ENCODE measurements at regions not wholly inside any gene's neighbourhood (a gene's known extent, or its start where the extent isn't known, plus 50 kb on each side); places are given as distances from the start of the nearest gene placed in this dataset.

DNA sequence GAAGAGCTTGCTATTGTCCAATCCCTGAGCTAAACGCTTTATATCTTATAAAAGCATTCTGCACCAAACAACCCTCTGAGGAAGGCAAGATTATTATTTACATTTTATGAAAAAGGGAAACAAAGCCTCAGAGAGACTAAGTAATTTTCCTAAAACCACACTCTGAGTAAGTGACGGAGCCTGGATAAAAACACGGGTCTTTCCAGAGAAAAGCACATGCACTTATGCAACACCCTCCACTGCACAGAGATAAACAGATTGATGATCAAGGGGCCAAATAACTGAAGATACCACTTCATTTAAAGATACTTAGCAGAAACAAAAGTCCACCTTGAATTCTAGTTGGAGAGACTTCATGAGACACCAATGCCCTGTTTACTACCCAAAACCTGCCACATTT is 214.7 kb upstream of the PDE10A start:
- intact Hi-C loops (cut with micrococcal nuclease), result no loop called here
- no peaks in the 10 kb centered on the region for H3K4me1 Mint-ChIP-seq (ENCODE audit: low read depth)
- H3K9me3 Mint-ChIP-seq, result peaks cover 2% of the 10 kb centered on the region
- peaks cover 19% of the 10 kb centered on the region for H3K27me3 Mint-ChIP-seq
- TF ChIP-seq CTCF (IDR thresholded peaks at IDR 0.05), result no peak
- ChIA-PET CTCF (no interaction called here), POLR2A (no interaction called here)
- no peak overlapping the region for H3K27ac Mint-ChIP-seq
- DNase-seq, result no peak
- no peaks in the 10 kb centered on the region for H3K36me3 Mint-ChIP-seq (ENCODE audit: low read depth)
- no peak overlapping the region for H3K4me3 Mint-ChIP-seq
- no peak for ATAC-seq

DNA sequence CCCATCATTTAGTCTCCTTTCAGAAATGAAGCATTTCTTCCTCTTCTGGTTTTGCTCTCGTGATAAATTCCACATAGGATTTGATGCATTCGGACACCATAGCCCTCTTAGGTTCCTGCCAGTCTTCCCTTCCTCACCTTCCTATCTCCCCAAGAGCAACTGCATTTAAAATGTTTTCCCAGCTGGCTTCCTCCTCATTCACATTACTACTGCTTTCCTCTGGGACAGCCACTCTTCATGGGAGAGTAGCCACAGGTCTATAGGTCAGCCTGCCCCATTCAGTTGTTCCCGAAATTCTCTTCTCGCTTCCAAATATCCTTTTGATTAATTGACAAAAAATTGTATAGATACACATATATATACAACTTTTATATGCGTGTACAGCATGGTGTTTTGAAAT is 214.2 kb upstream of the PDE10A start:
- intact Hi-C loops (cut with micrococcal nuclease), result no loop called here
- DNase-seq (no peak), ATAC-seq (no peak)
- Mint-ChIP-seq H3K4me1 (ENCODE audit: low read depth) (no peaks in the 10 kb centered on the region), H3K4me3 (no peak overlapping the region), H3K36me3 (ENCODE audit: low read depth) (no peaks in the 10 kb centered on the region), H3K9me3 (peaks cover 2% of the 10 kb centered on the region), H3K27me3 (peaks cover 19% of the 10 kb centered on the region), H3K27ac (no peak overlapping the region)
- TF ChIP-seq CTCF (IDR thresholded peaks at IDR 0.05), result no peak
- ChIA-PET CTCF (no interaction called here), POLR2A (no interaction called here)

GRCh38 chr6:165876588-165876987 is 213.5 kb upstream of the PDE10A start:
- intact Hi-C loops (cut with micrococcal nuclease), result no loop called here
- Mint-ChIP-seq H3K27ac (no peak overlapping the region), H3K36me3 (ENCODE audit: low read depth) (no peaks in the 10 kb centered on the region), H3K4me1 (ENCODE audit: low read depth) (no peaks in the 10 kb centered on the region), H3K27me3 (peaks cover 19% of the 10 kb centered on the region), H3K4me3 (no peak overlapping the region), H3K9me3 (peaks cover 2% of the 10 kb centered on the region)
- no peak for TF ChIP-seq CTCF (IDR thresholded peaks at IDR 0.05)
- ChIA-PET POLR2A (no interaction called here), CTCF (no interaction called here)
- no peak for DNase-seq
- no peak for ATAC-seq

DNA sequence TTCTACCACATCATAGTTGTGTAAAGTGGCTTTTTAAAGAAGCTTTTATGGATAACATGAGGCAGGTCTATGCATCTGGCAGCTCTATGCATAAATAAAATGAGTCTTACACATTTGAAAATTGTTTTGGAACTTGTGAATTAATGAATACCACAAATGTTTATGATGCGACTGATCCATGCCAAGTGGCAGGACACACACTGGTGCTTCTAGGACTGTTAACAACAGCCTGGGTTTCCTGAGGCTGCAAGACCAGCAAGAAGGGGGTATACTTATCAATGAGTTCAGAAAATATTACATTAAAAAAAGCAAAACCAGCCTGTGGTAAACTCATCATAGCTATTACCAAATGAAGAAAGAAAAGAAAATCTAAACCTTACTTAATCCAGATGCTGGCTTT is 212.9 kb upstream of the PDE10A start:
- intact Hi-C loops (cut with micrococcal nuclease), result no loop called here
- DNase-seq (no peak), ATAC-seq (no peak)
- no peak for TF ChIP-seq CTCF (IDR thresholded peaks at IDR 0.05)
- ChIA-PET POLR2A (no interaction called here), CTCF (no interaction called here)
- Mint-ChIP-seq H3K36me3 (ENCODE audit: low read depth) (no peaks in the 10 kb centered on the region), H3K27me3 (peaks cover 22% of the 10 kb centered on the region), H3K4me1 (ENCODE audit: low read depth) (no peaks in the 10 kb centered on the region), H3K4me3 (no peak overlapping the region), H3K27ac (no peak overlapping the region), H3K9me3 (peaks cover 2% of the 10 kb centered on the region)

DNA sequence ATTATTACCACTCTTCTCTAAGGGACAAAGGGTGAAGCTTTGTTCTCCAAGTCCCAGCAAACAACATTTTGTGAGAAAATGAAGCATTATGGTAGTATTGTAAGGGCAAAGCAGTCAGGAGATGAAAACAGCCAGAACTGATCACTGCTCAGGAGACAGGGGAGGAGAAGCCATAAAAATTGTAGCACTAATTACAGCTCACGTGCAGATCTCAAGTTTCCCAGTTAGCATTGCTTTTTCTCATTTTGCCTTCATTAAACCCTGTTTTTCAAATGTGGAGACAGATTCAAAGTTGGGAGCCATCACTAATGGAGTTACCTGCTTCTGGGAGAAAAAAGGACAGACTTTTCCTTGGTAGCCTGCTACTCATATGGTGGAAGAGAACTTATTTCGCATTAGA is 210.9 kb upstream of the PDE10A start:
- ChIA-PET CTCF (interaction anchor here (1.6 kb wide), 1 partner anchor 10 kb away, joined by 8 read pairs; no protein-coding TSS in a partner anchor), POLR2A (no interaction called here)
- no peaks in the 10 kb centered on the region for H3K4me1 Mint-ChIP-seq (ENCODE audit: low read depth)
- no peak overlapping the region for H3K27ac Mint-ChIP-seq
- H3K4me3 Mint-ChIP-seq, result no peak overlapping the region
- no peak for TF ChIP-seq CTCF (IDR thresholded peaks at IDR 0.05)
- peaks cover 22% of the 10 kb centered on the region for H3K27me3 Mint-ChIP-seq
- no peaks in the 10 kb centered on the region for H3K36me3 Mint-ChIP-seq (ENCODE audit: low read depth)
- intact Hi-C loops (cut with micrococcal nuclease), result no loop called here
- peaks cover 7% of the 10 kb centered on the region for H3K9me3 Mint-ChIP-seq
- DNase-seq (no peak), ATAC-seq (no peak)

All from activated CD8-positive, alpha-beta T cell treated with anti-CD3 and anti-CD28 coated beads for 36 hours (primary cell).